ENCODE measurements at regions not wholly inside any gene's neighbourhood (a gene's known extent, or its start where the extent isn't known, plus 50 kb on each side); places are given as distances from the start of the nearest gene placed in this dataset.
"Not testable (repeated sequence)": the region's sequence is repeated elsewhere in the genome, so short reads cannot be mapped to it uniquely, and the experiment has no call there.

GRCh38 chr15:77910030-77910911 is 167.2 kb downstream of the TBC1D2B start:
- peak; percentile 72 for DNase-seq (ENCODE audit: extremely low read depth, low read depth)

DNA sequence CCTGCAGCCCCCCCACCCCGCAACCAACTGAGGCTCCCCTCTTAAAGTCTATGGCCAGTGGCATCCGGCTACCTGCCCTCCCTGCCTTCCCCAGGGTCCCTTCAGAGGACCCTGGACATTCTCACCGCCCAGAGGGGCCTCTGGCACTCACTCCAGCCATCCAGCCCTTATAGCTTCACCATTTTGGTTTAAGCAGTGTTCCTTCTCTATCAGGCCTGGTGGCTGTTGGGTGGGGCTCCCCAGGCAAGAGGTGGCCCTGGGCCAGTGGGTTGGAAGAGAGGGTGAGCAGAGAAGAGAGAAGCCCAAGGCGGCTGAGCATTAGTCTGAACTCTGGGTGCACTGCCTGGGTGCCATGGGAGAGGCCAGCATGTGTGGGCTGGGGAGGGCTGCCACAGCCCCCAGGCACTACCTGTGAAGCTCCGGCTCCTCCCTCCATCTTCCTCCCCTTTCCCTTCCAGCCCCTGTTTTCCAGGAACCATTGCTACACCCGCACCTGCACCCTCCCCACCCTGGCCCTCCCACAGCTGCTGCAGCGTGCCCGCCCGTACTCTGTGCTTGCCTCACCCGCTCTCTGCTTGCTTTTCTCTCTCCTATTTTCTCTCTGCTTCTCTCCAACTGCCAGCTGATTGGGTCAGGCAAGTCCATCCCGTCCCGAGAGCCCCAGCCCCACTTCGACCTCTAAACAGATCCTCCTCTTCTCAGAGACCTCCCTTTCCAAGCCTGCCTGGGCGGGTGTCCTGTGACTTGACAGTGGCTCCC is 168.2 kb downstream of the TBC1D2B start:
- no peak for DNase-seq (ENCODE audit: extremely low read depth, low read depth)

DNA sequence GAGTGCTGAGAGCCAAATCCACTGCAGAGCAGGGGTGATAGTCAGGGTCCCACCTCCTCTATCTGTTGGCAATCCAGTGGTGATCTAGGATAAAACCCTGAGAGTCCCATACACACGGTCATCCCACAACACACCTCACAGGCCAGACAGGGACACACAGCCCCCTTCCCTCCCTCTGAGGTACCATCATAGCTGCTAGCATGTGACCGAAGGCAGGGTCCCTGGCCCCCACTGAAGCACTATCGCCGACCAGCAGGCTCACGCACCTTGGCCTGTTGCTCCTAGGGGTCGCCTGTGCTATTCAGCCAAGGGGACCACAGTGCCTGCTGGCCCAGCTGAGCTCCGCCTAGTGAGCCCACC is 168.8 kb downstream of the TBC1D2B start:
- DNase-seq (ENCODE audit: extremely low read depth, low read depth): not testable (repeated sequence)

- DNase-seq (ENCODE audit: extremely low read depth, low read depth): no peak
Measured at GRCh38 chr15:77907824-77908751, 169.4 kb downstream of the TBC1D2B start.

DNA sequence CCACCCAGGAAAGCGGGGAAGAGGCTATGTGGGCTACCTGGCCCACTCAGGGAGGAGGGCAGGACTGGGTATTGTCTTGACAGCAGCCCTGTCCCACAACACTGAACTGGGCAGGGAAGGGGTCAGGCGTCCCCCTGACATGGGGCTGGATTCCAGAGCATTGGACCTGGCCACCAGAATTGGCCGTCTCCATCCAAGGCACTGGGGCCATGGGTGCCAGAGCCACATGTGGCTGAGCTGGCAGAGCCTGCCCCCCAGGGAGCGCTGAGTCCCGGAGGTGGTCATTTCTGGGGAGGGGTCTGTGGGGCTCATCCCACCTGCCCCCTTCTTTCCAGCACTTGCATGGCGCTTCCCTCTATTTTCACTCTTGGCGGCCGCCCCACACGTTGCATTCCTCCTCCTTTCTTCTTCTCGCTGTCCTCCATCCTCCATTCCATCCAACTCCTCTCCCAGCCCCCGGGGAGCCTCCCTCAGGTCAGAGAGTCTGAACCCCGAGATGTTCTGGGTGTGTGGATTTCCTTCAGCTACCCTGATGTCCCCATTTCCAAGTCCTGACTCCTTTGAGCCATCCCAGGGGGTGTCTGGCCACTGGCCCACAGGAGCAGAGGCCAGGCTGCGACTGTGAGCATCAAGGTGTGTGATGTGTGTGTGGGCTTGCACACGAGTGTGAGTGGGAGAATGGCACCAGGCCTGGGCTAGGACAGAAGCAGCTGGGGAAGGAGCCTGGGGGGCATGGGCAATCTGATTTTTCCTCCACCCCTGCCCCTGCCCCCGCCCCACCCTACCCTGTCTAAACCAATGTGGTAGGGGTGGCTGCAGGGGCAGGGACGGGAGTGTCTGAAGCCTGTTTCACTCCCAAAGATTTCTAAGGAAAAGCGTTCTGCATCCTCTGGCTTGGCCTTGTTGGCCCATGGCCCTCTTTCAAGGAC is 171.2 kb downstream of the TBC1D2B start:
- not testable (repeated sequence) for DNase-seq (ENCODE audit: extremely low read depth, low read depth)

GRCh38 chr15:77905301-77905920 is 172.1 kb downstream of the TBC1D2B start:
- no peak for DNase-seq (ENCODE audit: extremely low read depth, low read depth)

DNA sequence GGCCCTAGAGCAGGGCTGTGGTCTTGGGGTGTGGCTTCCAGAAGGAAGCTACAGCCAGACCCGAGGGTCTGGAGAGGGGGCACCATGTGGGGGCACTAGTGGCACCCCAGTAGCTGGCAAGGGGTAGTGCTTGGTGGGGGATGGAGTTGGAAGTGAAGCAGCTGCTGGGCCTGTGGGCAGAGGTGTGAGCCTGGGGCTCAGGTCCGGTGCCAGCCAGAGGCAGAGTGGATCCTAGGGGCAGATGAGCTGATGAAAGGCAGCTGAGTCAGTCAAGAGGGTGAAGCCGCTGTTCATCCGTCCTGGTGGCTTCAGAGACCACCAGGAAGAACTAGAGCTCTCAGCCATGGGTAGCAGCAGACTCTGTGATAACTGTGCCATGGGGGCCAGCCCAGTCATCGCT is 172.6 kb downstream of the TBC1D2B start:
- no peak for DNase-seq (ENCODE audit: extremely low read depth, low read depth)

- no peak for DNase-seq (ENCODE audit: extremely low read depth, low read depth)
Measured at GRCh38 chr15:77904436-77904821, 173.1 kb downstream of the TBC1D2B start.

DNA sequence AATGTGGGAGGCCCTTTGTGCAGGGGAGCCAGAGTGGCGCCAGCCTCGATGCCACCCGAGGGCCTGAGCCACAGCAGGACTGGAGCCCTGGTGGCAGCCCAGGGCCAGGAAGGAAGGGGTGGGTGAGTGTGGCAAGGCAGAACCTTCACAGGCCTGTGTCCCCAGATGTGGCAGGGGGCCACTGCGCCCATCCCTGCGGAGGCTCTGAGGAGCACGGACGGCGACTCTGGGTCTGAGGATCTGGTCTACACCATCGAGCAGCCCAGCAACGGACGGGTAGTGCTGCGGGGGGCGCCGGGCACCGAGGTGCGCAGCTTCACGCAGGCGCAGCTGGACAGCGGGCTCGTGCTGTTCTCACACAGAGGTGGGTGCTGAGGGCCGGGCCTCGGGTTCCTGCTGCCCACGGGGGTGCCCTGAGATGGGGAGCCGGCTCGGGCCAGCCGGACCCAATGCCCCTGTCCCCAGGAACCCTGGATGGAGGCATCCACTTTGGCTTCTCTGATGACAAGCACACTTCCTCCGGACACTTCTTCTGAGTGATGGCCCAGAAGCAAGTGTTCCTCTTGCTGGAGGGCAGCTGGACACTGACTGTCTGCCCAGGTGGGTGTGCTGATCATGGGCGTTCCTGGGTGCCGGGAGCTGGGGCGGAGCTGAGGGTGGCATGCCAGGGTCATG is 173.6 kb downstream of the TBC1D2B start:
- DNase-seq (ENCODE audit: extremely low read depth, low read depth): not testable (repeated sequence)

DNA sequence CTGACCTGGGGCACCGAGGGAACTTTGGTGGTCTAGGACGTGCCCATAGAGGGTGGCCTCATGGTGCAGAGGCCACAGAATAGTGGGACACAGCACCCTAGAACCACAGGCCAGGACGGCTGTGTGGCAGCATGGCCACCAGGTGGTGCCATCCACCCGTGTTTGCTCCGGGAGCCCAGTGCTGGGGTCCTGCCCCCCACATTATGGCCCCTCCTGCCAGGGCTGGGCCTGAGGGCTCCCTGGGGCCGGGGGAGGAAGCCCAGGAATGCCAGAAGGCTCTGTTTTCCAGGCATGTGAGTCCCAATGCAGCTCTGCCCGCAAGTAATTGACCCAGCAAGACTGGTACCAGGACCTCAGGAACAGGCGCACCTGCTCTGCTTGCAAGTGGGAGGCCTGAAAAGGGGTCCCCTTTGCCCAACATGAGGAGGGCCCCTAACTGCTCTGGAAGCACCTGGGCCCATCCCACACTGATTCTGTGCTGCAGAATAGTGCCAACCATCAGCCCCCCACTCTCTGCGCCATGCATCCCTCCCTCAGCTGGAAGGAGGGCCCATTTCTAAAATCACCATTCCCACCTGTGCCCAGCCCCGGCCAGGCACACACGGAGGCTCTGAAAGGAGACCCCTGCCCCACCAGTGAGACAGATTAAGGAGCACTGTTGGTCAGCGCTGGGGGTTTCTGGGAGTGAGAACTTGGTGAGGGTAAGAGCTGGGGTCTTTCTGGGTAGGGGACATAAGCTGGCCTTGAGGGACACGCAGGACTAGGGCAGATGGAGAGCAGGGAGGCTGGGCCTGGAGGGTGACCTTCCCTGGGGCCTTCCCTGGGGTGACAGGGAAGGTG is 174.4 kb downstream of the TBC1D2B start:
- DNase-seq (ENCODE audit: extremely low read depth, low read depth): not testable (repeated sequence)

GRCh38 chr15:77901921-77902750 is 175.4 kb downstream of the TBC1D2B start:
- DNase-seq (ENCODE audit: extremely low read depth, low read depth): no peak

- DNase-seq (ENCODE audit: extremely low read depth, low read depth): no peak
Measured at GRCh38 chr15:77901251-77901881, 176.1 kb downstream of the TBC1D2B start.

- DNase-seq (ENCODE audit: extremely low read depth, low read depth): not testable (repeated sequence)
Measured at GRCh38 chr15:77900331-77900963, 177.1 kb downstream of the TBC1D2B start.

- not testable (repeated sequence) for DNase-seq (ENCODE audit: extremely low read depth, low read depth)
Measured at GRCh38 chr15:77899776-77900175, 177.7 kb downstream of the TBC1D2B start.

DNA sequence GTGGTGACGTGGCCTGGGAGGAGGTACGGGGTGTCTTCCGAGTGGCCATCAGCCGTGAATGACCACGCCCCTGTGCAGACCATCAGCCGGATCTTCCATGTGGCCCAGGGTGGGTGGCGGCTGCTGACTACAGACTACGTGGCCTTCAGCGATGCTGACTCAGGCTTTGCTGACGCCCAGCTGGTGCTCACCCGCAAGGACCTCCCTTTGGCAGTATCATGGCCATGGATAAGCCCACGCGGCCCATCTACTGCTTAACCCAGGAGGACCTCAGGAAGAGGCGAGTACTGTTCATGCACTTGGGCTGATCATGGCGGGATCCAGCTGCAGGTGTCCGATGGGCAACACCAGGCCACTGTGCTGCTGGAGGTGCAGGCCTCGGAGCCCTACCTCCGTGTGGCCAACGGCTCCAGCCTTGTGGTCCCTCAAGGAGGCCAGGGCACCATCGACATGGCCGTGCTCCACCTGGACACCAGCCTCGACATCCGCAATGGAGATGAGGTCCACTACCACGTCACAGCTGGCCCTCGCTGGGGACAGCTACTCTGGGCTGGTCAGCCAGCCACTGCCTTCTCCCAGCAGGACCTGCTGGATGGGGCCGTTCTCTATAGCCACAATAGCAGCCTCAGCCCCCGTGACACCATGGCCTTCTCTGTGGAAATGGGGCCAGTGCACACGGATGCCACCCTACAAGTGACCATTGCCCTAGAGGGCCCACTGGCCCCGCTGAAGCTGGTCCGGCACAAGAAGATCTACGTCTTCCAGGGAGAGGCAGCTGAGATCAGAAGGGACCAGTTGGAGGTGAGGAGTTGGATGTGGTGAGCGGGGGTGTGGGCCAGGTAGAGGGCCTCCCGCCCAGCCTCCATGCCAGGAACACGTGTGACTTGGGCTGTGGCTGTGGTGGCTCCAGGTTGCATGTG is 178.4 kb downstream of the TBC1D2B start:
- DNase-seq (ENCODE audit: extremely low read depth, low read depth): no peak
